ENCODE measurements at regions not wholly inside any gene's neighbourhood (a gene's known extent, or its start where the extent isn't known, plus 50 kb on each side); places are given as distances from the start of the nearest gene placed in this dataset.

DNA sequence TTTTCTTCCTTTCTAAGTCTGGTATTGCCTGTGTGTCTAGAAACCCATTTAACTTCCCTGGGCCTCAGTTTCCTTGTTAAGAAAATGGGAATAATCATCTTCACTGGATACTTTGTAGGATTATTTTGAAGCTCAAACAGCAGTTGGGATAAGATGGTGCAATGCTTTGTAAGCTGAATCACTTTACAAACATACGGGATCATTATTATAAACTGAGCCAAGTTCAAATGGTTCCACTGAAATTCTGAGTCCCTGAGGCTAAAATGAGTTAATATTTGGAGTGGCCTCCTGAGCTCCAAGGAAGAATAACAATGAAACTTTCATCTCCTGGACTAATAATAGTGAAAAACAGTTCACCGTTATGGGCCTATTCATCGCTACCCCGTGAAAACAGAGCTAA, 388.0 kb downstream of the PLPP3 start:
- TF ChIP-seq, protein P1, sequence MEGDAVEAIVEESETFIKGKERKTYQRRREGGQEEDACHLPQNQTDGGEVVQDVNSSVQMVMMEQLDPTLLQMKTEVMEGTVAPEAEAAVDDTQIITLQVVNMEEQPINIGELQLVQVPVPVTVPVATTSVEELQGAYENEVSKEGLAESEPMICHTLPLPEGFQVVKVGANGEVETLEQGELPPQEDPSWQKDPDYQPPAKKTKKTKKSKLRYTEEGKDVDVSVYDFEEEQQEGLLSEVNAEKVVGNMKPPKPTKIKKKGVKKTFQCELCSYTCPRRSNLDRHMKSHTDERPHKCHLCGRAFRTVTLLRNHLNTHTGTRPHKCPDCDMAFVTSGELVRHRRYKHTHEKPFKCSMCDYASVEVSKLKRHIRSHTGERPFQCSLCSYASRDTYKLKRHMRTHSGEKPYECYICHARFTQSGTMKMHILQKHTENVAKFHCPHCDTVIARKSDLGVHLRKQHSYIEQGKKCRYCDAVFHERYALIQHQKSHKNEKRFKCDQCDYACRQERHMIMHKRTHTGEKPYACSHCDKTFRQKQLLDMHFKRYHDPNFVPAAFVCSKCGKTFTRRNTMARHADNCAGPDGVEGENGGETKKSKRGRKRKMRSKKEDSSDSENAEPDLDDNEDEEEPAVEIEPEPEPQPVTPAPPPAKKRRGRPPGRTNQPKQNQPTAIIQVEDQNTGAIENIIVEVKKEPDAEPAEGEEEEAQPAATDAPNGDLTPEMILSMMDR (conservative IDR thresholded peaks at IDR 0.05 in 1 of 2, IDR thresholded peaks at IDR 0.05 in 1 of 2; ENCODE audit: extremely low read depth in 1 of 2, insufficient read depth in 1 of 2, low read depth in 1 of 2, low read length in 2 of 2): no peak
- no peak for TF ChIP-seq EZH2 (IDR thresholded peaks at IDR 0.05; ENCODE audit: borderline replicate concordance, low read length)

All from mammary epithelial cell (primary cell).